ENCODE measurements at regions not wholly inside any gene's neighbourhood (a gene's known extent, or its start where the extent isn't known, plus 50 kb on each side); places are given as distances from the start of the nearest gene placed in this dataset.

DNA sequence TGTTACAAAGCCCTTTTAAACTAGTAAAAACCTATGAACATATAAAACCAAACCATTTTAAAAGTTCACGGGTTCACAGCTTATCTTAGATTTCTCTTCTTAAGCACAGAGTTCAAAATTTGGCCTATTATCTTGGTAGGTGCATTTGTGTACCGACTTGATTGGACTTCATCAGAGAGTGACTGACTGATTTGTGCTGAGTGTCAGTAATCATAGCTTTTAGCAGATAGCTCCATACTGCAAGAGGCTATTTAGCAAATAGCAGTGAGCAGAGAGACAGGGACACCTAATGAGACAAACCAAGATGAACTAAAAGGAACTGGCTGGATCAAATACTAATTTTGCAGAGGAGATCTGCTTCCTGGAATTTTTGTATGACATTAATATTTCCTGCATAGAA, 274.5 kb downstream of the PRR16 start:
- Histone ChIP-seq H3K9me3 (replicated peaks) (no peaks in the 10 kb centered on the region), H3K27ac (no peak overlapping the region), H3K27me3 (no peaks in the 10 kb centered on the region), H3K4me3 (no peak overlapping the region), H3K4me1 (no peaks in the 10 kb centered on the region), H3K36me3 (no peaks in the 10 kb centered on the region)
- no peak for DNase-seq

DNA sequence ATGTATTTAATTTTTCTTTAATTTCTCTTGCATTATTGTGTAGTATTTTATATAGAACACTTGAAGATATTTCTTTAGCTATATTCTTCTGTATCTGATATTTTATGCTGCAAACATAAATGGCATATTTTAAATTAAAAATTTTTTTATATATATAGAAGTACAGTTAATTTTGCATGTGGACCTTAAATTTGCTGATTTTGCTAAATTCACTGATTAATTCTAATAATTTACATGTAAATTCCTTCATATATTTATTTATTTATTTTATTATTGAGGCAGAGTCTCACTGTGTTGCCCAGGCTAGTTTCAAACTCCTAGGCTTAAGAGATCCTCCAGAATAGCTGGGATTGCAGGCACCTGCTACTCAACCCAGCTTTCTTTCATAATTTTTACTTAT, 276.9 kb downstream of the PRR16 start:
- no peak overlapping the region for H3K27ac ChIP-seq

DNA sequence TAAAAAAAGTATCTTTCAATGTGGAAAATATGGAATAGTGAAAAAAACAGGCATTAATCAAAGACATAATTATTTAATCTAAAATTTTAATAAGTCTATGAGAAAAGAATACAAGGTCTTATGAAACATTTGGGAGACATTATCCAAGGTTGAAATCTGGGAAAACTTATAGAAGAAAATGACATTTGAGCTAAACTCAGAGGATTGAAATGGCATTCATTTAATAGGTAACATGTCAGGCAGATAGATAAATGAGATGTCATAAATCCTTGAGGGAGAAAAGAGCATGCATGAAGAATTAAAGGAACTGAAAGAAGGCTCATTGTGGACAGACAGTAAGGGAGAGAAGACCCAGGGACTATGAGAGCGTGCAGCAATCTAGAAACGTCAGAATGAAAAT, 284.4 kb downstream of the PRR16 start:
- H3K27me3 ChIP-seq, result no peaks in the 10 kb centered on the region
- H3K4me3 ChIP-seq, result no peak overlapping the region
- DNase-seq, result no peak
- H3K9me3 ChIP-seq (replicated peaks), result no peaks in the 10 kb centered on the region
- H3K27ac ChIP-seq, result no peak overlapping the region
- H3K36me3 ChIP-seq, result no peaks in the 10 kb centered on the region
- H3K4me1 ChIP-seq, result no peaks in the 10 kb centered on the region

More for the DNA sequence above, 276.9 kb downstream of the PRR16 start:
- H3K4me3 ChIP-seq, result no peak overlapping the region
- H3K4me1 ChIP-seq, result no peaks in the 10 kb centered on the region
- H3K27me3 ChIP-seq, result no peaks in the 10 kb centered on the region
- no peaks in the 10 kb centered on the region for H3K9me3 ChIP-seq (replicated peaks)
- DNase-seq, result no peak
- no peaks in the 10 kb centered on the region for H3K36me3 ChIP-seq

DNA sequence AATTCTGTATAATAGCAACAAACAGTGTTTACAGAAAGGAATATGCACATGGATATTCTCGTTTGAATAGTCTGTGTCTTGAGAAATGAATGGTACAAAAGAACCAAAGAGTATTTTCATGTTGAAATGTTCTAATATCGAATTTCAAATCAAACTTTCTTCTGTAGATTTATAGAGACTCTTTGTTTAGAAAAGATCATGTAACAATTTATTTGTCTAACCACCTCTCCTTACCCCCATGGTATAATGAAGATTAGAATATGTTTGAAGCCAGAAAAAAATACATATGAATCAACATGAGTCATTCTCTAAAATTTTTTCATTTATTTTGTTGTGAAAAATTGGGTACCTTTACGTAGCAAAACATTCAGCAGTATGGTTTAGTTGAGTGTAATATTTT, 285.6 kb downstream of the PRR16 start:
- H3K27me3 ChIP-seq, result no peaks in the 10 kb centered on the region
- H3K27ac ChIP-seq, result no peak overlapping the region
- H3K4me1 ChIP-seq, result no peaks in the 10 kb centered on the region
- no peaks in the 10 kb centered on the region for H3K9me3 ChIP-seq (replicated peaks)
- DNase-seq, result no peak
- no peaks in the 10 kb centered on the region for H3K36me3 ChIP-seq
- no peak overlapping the region for H3K4me3 ChIP-seq

DNA sequence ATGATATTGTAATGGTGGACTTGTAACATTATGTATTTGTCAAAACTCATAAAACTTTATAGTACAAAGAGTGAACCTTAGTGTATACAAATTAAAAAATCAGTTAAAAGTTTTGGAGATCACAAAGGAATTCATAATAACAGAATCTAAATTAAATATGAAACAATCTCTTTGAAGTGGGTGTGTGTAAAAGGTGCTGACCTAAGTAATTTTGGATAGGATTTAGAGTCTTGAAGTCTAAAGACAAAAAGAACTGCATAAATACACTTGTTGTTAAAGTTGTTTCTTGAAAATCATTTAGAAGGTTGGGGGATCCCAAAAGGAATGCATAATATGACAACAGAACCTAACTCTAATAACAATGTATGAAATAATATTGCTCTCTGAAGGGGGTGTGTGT, 295.5 kb downstream of the PRR16 start:
- H3K9me3 ChIP-seq (replicated peaks), result no peaks in the 10 kb centered on the region
- H3K4me3 ChIP-seq, result no peak overlapping the region
- no peaks in the 10 kb centered on the region for H3K36me3 ChIP-seq
- H3K27me3 ChIP-seq, result no peaks in the 10 kb centered on the region
- no peak for DNase-seq
- no peak overlapping the region for H3K27ac ChIP-seq
- H3K4me1 ChIP-seq, result no peaks in the 10 kb centered on the region

DNA sequence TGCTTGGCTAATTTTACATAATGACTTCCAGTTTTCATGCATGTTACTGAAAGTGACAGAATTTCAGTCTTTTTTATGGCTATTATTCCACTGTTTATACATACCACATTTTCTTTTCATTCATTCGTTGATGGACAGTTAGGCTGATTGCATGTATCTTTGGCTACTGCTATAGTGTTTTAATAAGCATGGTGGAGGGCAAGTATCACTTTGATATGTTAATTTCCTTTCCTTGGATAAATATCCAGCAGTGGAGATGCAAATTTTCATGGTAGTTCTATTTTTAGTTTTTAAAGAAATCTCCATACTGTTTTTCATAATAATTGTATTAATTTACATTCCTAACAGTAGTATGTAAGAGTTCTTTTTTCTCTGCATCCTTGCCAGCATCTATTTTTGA, 297.9 kb downstream of the PRR16 start:
- H3K9me3 ChIP-seq (replicated peaks), result no peaks in the 10 kb centered on the region
- H3K36me3 ChIP-seq, result no peaks in the 10 kb centered on the region
- no peak overlapping the region for H3K27ac ChIP-seq
- DNase-seq, result no peak
- H3K4me1 ChIP-seq, result no peaks in the 10 kb centered on the region
- no peak overlapping the region for H3K4me3 ChIP-seq
- H3K27me3 ChIP-seq, result no peaks in the 10 kb centered on the region

DNA sequence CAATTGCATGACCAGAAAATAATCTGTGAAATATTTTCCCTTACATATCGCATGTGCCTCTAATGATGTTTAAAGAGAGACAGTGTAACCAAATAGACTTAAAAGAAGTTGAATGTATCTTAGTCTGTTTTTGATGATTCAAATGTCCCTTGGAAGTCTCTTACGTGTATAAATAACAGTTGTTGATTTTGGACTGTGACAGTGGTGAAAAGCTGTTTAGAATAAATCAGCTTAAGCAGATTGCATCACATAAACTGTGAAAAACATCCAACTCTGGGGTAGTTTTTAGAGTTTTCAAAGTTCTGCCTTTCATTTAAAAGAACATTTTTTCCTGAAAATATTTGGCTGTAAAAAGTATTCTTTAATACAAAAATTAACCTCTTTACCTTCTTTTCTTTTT, 301.1 kb downstream of the PRR16 start:
- Histone ChIP-seq H3K27ac (no peak overlapping the region), H3K9me3 (replicated peaks) (no peaks in the 10 kb centered on the region), H3K4me1 (no peaks in the 10 kb centered on the region), H3K36me3 (no peaks in the 10 kb centered on the region), H3K27me3 (no peaks in the 10 kb centered on the region), H3K4me3 (no peak overlapping the region)
- DNase-seq, result no peak

DNA sequence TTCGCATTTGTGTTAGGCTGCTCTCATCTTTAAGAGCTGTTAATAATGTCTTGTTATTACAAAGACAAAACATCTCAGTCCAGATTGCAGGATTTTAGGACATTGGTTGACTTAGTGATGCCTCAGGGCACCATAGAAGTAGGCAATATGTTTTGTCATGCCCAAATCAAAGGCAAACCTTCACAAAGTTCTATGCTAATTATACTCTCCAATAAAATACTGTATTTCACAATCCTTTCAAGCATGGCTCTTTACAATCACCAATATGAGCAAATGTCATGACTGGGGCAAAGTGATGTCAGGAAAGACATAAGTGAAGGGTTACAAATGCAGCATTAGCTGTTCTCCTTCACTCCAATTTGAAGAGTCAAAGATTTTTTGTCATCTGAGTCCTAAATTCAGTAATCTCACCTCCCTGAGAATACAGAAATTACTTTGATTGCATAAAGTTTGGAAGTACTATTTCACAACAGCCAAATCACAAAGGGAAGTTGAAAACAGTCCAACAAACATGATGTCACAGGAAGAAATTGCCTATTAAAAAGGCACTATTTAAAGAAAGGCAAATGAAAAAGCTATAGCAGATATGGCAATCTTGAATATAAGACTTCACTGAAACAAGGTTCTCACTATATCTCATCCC, 303.2 kb downstream of the PRR16 start:
- no peaks in the 10 kb centered on the region for H3K27me3 ChIP-seq
- no peaks in the 10 kb centered on the region for H3K36me3 ChIP-seq
- H3K4me1 ChIP-seq, result no peaks in the 10 kb centered on the region
- DNase-seq, result no peak
- no peak overlapping the region for H3K4me3 ChIP-seq
- H3K27ac ChIP-seq, result no peak overlapping the region
- no peaks in the 10 kb centered on the region for H3K9me3 ChIP-seq (replicated peaks)

DNA sequence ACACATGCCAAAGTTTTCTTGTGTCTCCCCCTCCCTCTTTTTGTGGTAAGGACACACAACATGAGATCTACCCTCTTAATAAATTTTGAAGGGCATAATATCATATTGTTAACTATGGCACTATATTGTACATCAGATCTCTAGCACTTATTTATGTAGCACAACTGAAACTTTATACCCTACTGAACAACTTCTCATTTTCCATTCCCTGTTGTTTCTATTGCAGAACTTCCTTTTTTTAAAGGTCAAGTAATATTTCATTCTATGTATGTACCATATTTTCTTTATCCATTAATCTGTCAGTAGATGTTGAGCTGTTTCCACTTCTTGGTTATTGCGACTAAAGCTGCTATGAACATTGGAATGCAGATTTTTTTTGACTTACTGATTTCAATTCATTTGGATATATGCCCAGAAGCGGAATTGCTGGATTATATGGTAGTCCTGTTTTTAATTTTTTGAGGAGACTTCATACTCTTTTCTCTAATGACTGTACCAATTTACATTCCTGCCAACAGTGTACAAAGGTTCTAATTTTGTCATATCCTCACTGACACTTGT, 305.3 kb downstream of the PRR16 start:
- Histone ChIP-seq H3K9me3 (replicated peaks) (no peaks in the 10 kb centered on the region), H3K27me3 (no peaks in the 10 kb centered on the region), H3K4me1 (no peaks in the 10 kb centered on the region), H3K27ac (no peak overlapping the region), H3K36me3 (no peaks in the 10 kb centered on the region), H3K4me3 (no peak overlapping the region)
- no peak for DNase-seq

DNA sequence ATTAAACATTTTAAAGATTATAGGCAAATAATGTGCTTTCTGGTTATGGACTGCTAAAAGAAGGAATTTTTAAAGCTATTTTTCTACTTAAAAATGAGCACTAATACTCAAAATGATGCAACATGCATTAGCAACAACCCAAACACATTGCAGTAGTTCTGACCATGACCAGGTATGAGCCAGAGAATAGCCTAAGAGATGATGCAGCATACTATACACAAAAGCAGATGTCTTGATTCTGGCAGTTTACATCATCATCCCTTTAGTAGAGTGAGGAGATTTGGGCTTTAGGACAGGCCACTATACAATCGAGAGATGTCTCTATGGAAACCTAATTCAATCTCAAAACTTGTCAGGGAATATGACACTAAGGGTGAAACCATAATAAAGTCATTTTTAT, 307.1 kb downstream of the PRR16 start:
- H3K27ac ChIP-seq, result no peak overlapping the region
- DNase-seq, result no peak
- no peaks in the 10 kb centered on the region for H3K27me3 ChIP-seq
- no peak overlapping the region for H3K4me3 ChIP-seq
- no peaks in the 10 kb centered on the region for H3K36me3 ChIP-seq
- no peaks in the 10 kb centered on the region for H3K4me1 ChIP-seq
- H3K9me3 ChIP-seq (replicated peaks), result no peaks in the 10 kb centered on the region

DNA sequence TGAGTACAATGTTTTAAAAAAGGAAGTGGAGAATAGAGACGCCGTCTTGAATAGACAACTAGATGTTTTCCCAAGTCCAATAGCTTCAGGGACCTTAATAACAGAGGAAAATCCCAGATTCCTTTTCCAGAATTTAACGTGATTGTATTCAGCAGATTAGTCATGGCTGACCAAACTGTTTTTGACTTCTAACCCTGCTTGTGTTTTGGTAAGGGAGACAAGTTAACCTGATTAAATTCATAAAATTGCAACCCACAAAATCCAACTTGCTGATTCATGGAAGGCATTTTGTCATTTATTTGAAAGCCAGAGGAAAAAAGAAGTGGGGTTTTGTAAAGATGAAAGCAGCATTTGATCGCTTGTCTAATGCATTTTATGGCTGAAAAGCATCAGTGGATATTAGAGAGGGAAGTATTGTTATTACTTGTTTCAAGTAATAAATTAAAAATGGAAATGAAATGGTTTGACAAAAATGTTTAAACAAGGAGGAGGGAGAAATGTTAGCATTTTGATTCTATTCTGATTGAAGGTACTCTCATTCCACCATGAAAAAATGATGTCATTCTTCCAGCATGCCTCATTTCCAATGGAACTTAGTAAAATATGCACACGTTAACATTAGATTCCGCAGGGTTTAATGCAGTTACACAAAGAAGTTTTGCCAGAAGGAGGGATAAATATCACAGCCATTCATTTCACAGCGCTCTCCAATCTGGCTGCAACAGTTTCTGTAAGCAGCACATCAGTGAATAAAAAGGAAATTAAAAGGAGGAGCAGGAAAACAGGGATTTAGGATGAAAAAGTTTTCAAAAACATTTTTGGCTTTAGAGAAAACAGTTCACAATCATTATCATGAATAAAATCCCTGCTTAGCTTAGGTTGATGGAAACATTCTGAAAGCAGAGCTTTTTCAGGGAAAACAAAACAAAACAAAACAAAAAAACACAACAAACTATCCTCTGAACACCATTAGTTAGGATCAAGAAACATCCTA, 314.7 kb downstream of the PRR16 start:
- DNase-seq, result peak in 1 of 2 experiments; percentile 14
- H3K4me3 ChIP-seq, result no peak overlapping the region
- H3K27ac ChIP-seq, result peak overlapping the region; percentile 34
- H3K9me3 ChIP-seq (replicated peaks), result no peaks in the 10 kb centered on the region
- 0 out of 2 replicates have a peak, but pooled peaks cover 3% of the 10 kb centered on the region for H3K4me1 ChIP-seq
- no peaks in the 10 kb centered on the region for H3K27me3 ChIP-seq
- no peaks in the 10 kb centered on the region for H3K36me3 ChIP-seq

DNA sequence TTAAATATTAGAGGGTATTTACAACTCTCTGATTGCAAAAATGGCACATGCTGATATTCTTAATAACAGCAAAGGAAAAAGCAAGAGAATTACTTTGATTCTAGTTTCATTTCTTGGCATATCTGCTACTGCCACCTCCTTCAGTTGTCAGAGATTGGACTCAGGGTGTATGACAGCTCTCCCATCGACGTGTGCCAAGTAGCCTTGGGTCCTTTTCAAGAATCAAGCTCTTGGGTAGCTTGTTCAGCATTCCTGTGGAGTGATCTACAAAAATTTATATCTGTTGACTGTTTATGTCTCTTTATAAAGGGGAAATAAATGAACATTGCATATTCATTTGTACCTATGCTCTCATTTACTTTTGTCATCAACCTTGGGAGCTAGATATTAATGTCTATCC, 315.6 kb downstream of the PRR16 start:
- 0 out of 2 replicates have a peak, but pooled peaks cover 3% of the 10 kb centered on the region for H3K4me1 ChIP-seq
- H3K27ac ChIP-seq, result no peak overlapping the region
- H3K9me3 ChIP-seq (replicated peaks), result no peaks in the 10 kb centered on the region
- H3K36me3 ChIP-seq, result no peaks in the 10 kb centered on the region
- DNase-seq, result no peak
- H3K27me3 ChIP-seq, result no peaks in the 10 kb centered on the region
- no peak overlapping the region for H3K4me3 ChIP-seq

DNA sequence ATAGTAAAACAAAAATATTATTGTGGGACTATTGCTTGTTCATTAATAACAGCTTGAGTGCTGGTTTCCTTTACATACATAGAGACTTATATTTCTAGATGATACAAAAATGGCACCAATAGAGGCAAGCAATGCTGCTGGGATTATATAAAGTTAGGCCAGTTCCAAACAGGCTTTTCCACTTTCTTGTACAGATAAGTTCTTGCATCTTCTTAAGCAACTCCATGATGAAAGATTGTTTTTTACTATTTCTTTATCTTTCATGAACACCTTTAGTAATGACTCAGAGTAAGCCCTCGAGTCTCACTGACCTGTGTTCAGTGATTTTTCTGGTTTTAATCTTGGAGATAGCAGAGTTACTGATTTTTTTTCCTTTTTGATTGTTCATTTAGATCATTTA, 324.4 kb downstream of the PRR16 start:
- Histone ChIP-seq H3K36me3 (no peaks in the 10 kb centered on the region), H3K4me1 (no peaks in the 10 kb centered on the region), H3K4me3 (no peak overlapping the region), H3K27me3 (no peaks in the 10 kb centered on the region), H3K27ac (no peak overlapping the region), H3K9me3 (replicated peaks) (no peaks in the 10 kb centered on the region)
- no peak for DNase-seq

DNA sequence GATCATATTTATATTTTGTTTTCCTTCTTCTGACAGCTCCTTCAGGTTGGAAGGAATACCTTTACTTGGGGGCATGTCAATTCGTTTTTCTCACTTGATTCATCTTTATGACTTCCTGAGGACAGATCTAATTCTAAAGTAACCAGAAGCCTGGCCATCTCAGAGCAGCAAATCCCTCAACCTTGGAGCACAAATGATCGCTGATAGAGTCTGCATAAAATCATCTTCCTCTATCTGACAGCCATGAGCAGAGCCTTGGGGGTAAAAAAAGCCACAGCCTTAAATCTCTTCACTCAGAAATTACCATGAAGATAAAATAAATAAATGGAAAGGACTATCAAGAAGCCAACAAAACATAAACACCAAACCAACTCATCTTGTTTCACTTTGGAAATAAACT, 325.8 kb downstream of the PRR16 start:
- no peaks in the 10 kb centered on the region for H3K27me3 ChIP-seq
- DNase-seq, result no peak
- H3K9me3 ChIP-seq (replicated peaks), result no peaks in the 10 kb centered on the region
- no peaks in the 10 kb centered on the region for H3K4me1 ChIP-seq
- H3K36me3 ChIP-seq, result no peaks in the 10 kb centered on the region
- no peak overlapping the region for H3K4me3 ChIP-seq
- no peak overlapping the region for H3K27ac ChIP-seq

DNA sequence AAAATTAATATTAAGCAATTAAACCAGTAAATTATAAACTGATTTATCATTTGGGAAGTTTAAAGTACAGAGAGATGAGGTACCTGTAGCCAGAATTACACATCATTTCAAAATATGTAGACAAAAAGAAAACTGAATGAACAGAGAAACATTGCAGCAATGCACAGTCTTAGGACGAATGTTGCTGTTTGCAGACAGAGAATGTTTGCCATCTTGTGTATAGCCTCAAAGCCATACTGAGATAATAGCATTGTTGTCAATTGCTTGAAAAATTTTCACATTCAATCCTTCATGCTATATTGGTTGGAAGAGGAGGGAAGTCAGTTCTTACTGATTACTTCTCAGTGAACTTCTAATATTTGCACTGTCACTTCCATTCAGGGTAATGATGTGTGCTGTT, 326.2 kb downstream of the PRR16 start:
- H3K4me3 ChIP-seq, result no peak overlapping the region
- H3K9me3 ChIP-seq (replicated peaks), result no peaks in the 10 kb centered on the region
- H3K4me1 ChIP-seq, result no peaks in the 10 kb centered on the region
- H3K27me3 ChIP-seq, result no peaks in the 10 kb centered on the region
- H3K27ac ChIP-seq, result no peak overlapping the region
- DNase-seq, result no peak
- no peaks in the 10 kb centered on the region for H3K36me3 ChIP-seq

Data from SJCRH30 (cell line).